ENCODE measurements at regions not wholly inside any gene's neighbourhood (a gene's known extent, or its start where the extent isn't known, plus 50 kb on each side); places are given as distances from the start of the nearest gene placed in this dataset.

GRCh38 chr16:87552072-87552718 is 50.1 kb upstream of the JPH3 start:
- no peak for DNase-seq (ENCODE audit: low spot score)

DNA sequence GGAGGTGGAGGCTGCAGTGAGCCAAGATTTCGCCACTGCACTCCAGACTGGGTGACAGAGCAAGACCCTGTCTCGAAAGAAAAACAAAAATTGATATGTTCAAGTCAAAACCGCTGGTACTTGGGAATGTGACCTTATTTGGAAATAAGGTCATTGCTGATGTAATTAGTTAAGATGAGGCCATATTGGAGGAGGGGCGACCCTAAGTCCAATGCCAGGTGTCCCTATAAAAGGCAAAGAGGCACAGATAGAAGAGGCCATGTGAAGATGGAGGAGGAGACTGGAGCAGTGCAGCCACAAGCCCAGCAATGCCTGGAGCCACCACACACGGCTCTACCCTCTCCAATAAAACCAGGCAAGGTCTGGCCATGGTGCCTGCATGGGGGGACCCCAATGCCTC is 50.8 kb upstream of the JPH3 start:
- DNase-seq (ENCODE audit: low spot score): no peak

DNA sequence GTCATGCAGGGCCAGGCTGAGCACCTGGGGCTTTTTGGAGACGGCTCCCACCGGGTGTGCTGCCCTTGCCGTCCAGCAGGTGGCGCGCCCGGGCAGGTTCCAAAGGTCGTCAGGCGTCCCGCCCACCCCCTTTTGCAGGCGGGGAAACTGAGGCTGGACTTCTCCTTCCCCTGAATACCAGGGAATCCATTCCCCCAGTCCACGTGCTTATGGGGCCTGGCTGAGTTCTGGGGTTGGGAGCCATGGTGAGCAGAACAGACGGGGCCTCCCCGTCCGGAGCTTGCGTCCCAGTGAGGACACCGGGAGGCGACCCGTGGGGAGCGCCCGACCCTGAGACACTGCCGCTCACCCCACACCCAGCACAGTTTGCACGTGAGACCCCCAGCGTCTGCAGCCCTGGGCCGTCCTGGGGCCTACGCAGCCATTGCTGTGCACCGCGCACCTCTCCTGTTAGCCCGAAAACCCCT is 51.8 kb upstream of the JPH3 start:
- DNase-seq (ENCODE audit: low spot score): peak; percentile 73

GRCh38 chr16:87549627-87550494 is 52.4 kb upstream of the JPH3 start:
- no peak for DNase-seq (ENCODE audit: low spot score)

DNA sequence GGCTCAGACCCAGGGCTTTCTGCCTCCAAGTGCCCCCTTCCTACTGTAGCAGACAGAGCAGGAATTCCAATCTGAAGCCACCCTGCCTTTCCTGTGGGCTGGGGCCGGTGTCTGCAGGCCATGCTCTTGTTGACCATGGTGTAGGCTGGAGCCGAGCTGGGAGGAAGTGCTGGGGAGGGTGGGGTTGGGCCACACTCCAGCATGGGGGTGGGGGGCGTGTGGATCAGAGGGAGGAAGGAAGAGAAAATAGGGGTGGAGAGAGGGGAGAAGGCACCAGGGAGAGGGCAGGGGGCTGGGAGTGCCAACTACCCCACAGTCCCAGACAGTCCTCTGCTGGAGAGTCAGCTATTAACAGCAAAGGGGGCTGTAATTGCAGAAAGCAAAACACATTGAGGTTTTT is 54.3 kb upstream of the JPH3 start:
- no peak for DNase-seq (ENCODE audit: low spot score)

- no peak for DNase-seq (ENCODE audit: low spot score)
These were observed 50.8 kb upstream of the ZCCHC14 start for GRCh38 chr16:87543436-87544191.

DNA sequence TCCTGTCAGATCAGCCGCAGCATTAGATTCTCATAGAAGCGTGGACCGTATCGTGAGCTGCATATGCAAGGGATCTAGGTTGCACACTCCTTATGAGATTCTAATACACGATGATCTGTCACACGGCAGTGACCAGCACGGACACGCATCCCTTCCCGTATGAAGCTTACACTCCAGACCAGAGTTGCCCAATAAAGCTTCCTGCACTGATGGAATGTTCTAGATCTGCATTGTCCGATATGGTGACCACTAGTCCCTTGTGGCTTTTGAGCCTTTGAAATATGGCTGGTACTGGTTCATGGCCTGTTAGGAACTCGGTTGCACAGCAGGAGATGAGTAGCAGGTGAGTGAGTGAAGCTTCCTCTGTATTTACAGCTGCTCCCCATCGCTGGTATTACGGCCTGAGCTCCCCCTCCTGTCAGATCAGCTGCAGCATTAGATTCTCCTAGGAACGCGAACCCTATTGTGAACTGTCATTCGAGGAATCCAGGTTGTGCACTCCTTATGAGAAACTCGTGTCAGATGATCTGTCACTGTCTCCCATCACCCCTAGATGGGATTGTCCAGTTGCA is 49.8 kb upstream of the ZCCHC14 start:
- DNase-seq (ENCODE audit: low spot score): no peak

All from AG20443 (cell line).